ENCODE measurements at regions not wholly inside any gene's neighbourhood (a gene's known extent, or its start where the extent isn't known, plus 50 kb on each side); places are given as distances from the start of the nearest gene placed in this dataset.

DNA sequence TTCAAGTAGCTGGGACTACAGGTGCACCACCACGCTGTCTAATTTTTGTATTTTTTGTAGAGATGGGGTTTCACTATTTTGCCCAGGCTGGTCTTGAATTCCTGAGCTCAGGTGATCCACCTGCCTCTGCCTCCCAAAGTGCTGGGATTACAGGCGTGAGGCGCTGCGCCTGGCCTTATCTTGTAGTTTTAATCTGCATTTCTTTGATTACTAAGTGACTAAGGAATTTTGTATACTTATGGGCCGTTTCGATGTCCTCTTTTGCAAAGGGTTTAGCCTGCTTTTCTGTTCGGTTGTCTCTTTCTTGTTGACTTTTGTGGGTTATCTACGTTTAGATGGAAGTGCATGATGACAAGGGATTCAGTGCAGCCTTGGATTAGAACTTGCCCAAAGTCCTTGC is 500.6 kb downstream of the QKI start:
- DNase-seq (ENCODE audit: low read depth), result no peak

DNA sequence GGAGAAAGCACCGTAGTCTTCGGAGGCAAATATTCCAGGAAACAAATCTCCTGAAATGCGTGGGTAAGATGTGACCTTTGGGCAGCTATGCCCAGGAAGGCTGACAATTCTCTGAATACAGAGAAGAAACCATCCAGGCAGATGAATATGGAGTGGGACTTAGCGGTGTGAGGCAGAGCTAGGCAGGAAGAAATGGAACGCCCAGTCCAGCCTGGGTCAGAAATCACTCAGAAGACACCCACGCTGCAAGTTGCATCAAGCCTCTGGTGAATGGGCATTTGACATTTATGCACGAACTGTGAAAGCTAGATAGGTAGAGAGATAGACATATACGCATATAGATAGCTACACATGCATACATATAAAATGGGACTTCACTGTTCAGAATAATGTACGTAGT is 498.5 kb downstream of the QKI start:
- no peak for DNase-seq (ENCODE audit: low read depth)

DNA sequence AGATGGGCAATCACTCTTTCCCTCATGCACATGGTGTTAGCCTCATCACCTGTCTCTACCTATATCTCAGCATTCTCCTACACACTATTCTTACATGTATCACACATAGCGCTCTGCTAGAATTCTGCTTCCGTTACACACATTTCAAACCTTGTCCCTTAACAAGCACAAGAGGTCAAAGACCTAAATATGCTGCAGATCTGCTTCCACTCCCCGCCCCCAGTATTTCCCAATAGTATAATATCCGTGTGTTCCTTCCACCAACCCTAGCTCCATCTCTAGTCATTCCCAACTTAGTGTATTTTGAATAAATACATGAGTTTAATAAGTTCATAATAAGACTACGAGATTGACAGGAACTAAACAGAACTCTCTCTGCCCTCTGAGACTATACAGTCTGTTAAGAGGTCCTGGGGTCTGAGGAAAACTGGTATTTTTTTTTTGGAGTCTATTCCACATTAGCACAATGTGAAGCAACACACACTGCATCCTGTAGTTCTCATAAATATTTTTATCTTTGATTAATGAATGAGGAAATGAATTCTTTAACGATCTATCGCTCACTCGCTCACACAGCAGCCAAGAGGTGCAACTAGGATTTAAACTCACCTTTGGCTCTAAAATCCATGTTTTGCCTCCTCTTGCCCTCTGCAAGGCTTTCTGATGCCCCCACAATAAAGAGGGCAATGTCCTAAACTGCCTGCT is 491.6 kb downstream of the QKI start:
- DNase-seq (ENCODE audit: low read depth), result no peak

DNA sequence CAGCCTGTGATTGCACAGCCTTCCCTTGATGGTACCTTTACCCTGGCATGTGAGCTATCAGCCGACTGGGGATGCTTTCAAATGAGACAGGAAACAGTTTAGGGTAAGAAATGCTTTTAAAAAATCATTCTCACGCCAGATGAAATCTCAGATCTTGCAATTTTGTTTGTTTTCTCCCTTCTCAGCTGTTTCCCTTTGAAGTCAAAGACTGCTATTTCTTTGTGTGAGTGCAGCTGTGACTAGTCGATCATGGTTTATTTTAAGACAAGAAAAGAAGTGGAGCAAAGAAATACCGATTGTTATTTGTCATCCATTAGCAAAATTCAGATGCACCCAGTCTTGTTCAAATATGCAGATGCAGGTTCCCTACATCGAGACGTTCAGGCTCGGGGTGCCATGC is 489.7 kb downstream of the QKI start:
- no peak for DNase-seq (ENCODE audit: low read depth)

DNA sequence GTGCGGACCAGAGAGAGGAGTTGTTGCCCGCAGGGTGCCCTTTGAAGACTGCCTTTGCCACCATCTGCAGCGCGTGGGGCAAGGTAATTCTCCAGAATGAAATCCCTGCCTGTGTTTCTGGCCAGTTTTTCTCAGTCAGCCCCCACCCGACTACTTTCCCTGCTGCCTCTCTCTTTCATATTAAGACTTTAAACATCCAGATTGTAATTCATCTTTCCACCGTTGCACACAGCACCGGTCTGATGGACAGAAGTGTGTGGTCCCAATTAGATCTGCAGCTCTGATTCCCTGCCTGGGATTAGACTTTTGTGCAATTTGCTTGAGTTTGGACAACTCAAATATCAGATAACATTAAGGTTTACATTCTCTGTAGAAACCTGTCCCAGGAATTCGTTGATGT is 489.0 kb downstream of the QKI start:
- no peak for DNase-seq (ENCODE audit: low read depth)

DNA sequence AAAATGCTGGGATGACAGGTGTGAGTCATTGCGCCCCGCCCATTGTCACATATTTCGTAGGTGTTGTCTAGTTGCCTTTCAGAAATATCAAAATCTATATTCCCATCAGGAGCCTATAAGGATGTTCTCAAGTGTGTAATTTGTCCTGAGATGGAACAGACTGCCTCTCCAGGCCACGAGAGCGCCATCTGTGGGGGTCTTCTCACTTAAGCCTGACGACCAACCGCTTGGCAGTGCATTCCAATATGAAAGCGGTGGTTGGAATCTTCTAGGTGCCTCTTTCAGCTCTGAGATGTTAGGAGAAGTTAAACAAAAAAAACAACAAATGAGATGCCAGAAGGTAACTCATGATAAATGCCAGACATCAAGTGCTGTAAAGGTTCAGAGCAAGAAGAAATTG is 488.5 kb downstream of the QKI start:
- no peak for DNase-seq (ENCODE audit: low read depth)

DNA sequence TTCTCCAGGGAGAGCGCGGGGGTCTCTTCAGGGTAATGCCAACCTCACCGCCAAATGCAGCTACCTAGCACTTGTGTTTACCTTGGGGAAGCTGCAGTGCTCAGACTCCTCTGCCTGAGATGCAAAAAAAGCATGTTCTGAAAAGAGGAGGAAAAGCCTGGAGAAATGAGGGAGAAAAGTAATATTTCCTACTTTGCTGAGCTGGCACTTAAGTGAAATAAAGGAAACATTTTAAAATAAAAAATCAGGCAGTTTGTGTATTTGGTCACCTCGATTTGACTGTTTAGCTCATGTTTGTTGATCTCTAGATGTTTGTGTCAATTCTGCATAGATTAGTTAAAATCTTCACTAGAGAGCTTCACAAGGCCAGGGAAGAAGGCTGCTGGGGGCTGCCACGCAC is 487.2 kb downstream of the QKI start:
- DNase-seq (ENCODE audit: low read depth), result no peak

DNA sequence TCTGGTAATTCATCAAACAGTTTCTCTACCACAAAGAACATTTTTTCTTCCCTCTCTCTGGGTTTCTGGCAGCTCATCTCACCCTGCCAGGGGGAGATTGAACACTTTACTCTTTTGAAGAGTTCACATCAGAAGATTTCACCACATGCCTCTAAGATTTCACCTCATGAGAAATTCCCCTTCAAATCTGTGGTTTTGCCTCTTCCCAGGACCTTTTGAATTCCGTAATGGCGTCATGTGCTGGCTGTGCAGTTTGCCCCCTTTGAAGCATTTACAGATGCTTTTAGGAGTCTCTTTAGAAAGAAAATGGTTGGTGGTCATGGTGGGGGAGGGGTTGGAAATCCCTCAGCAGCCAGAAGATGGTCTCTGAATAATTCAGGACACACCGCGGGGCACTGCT is 486.1 kb downstream of the QKI start:
- no peak for DNase-seq (ENCODE audit: low read depth)

DNA sequence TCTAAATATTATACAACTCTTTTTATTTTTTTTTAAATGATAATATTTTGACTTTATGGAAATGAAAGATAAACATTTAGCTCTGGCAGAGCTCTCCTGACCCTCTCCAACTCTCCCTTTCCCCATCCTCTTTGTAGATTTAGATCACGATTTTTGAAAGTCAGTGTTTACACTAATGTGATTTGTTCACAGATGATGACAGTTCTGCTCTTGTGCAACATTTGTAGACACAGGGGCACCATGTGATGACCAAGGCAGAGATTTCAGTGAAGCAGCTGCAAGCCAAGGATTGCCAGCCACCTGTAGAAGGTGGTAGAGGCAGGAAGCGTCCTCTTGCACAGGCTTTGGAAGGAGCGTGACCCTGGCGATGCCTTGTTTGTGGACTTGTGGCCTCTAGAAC is 483.2 kb downstream of the QKI start:
- DNase-seq (ENCODE audit: low read depth), result no peak

DNA sequence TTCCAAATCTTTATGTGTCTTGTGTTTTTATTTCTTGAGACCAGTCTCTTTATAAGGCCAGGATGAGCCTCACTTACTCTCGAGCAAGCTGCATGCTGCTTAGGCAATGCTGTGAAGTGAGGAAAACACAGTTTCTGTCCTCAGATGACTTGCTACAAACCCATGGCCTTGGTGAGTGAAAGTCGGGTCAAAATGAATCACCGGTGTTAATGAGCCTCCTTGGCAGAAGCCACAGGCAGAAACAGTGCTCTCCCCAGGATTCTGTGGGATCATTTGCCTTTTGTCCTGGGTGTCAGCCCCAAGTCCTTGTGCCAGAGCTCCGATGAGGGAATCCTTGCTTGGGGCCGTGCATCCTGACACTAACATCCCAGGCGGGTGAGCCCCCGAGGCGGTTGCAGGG is 482.5 kb downstream of the QKI start:
- DNase-seq (ENCODE audit: low read depth), result no peak

DNA sequence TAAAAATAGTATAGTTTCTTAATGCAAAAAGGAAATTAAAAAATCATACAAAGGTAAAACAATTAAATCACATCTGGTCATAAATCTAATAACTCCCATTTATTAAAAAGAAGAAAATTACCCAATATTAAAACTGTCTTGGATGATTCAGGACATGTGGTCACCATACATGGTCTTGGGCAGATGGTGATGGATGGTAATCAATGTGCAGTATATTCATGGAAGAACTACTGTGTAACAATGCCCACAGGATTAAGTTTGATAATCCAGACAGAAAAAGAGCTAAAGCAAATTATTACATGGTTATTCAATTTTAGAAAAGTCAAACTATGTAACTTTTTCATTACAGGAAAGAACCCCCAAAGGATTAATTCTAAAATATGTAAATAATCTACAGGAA is 480.6 kb downstream of the QKI start:
- DNase-seq (ENCODE audit: low read depth), result no peak

DNA sequence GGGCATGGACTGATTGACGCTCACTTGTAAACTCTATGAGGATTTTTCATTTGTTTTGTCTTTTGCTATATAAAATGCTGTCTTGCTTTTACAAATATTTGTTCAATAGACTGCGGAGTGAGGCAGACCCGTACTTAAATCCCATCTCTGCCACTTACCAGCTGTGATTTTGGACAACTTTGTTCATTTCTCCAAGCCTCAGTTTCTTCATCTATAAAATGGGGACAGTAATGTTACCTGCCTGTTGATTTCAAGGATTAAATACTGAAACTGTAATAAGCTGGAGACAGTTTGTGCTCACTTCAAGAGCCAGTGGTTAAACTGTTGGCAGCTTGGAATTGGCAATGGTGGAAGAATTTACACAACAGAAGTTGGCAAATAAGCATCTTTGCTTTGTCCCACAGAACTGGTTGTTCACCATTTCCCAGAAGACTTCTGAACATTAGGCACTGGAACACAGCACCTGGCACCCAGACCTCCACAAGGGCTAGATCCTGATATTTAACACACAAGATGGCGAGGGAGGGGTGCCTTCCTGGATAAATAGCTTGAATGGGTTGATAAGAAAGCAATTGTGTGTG is 479.2 kb downstream of the QKI start:
- no peak for DNase-seq (ENCODE audit: low read depth)

DNA sequence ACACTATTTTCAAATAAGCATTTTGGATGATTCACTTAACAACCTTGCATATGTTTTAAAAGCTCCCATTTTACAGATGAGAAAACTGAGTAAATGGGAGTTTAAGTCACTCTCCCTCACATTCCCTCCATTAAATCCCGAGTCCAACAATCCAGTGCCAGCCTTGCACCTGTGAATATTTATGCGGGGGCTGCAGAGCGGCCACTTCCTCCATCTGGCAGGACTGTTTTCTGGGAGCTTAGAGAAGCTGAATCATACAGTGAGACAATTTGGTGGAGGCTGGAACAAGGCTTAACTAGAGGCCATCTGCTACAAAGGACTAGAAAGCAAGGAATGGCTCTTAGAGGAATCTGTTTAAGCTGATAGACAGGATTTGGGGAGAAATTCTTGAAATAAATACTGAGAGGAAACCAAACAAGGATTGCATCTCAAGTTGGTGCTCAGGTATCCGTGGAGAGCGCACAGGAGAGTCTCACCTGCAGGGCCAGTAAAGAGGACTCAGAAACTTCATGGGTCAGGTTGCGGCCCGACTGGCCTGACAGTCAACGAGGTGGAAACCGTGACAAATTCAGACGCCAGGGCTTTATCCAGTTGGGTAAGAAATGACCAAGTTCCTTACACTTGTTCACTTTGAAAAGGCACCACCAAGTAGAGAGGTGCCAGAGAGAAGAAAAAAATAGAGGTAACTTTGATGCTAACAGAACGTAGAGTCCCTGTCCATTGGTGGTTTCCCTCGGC is 478.5 kb downstream of the QKI start:
- no peak for DNase-seq (ENCODE audit: low read depth)

DNA sequence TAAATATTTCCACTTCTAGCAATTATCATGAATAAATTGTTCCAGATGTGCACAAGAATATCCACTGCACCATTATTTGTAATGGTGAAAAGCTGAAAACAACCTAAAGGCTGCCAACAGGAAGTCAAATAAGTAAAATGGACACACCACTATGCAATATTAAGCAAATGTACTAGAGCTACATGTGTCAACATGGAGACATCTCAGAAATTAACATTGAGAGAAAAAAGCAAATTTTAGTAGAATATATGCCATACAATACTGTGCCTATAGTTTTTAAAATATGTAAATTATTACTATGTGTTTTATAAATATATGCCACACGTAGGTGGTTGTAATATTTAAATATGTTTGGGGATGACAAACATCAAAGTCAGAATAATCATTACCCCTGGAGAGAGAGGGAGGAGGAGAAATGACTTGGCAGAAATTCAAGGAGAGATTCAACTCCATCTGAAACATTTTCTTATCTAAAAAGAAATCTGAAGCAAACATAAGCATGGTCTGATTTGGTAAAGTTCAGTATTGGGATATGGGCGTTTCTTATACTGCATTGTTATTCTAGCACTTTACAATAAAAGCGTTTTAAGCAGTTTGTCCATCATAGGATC is 475.5 kb downstream of the QKI start:
- DNase-seq (ENCODE audit: low read depth), result no peak

DNA sequence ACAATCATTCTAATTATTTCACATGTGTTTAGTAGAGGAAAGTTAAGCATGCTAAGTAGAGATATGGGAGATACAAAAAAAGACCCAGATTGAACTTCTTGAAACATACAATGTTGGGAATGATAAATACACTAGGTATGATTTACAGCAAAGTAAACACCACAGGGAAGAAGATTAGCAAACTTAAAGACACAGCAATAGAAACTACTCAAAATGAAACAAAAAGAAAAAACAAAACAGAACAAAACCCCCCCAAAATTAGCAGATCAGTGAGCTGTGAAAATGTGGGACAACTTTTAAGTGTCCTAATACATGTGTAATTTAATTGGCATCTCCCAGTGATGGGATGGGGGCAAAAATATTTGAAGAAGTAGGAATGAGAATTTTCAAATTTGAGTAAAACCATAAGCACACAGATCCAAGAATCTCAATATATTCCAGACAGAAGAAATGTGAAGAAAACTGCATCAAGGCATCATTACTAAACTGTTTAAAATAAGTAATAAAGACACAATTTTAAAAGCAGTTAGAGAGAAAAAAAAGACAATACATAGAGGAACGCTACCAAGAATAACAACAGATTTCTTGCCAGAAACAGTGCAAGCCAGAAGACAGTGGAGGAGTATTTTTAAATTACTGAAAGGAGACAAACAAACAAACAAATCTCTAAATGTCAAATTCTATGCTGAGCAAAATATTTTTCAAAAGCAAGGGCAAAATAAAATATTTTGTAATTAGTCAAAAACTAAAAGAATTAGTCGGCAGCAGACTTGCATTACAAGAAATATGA is 473.7 kb downstream of the QKI start:
- no peak for DNase-seq (ENCODE audit: low read depth)

DNA sequence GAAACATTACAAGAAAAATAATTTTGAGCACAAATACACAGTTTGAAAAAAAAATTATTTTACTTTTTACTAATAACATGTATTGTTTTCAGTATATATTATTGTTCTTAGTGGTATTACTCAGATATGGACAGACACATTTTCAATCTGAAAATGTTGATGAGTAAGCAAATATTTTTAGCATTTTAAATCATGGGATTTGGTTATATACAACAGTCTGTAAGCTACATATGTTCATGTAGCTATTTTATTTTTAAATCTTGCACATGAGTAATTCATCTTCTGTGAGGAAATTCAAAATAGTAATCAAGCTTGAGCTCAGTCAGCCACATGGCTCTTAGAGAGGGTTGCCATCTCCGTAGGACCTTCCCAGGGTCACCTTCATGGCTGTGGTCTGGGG is 471.9 kb downstream of the QKI start:
- no peak for DNase-seq (ENCODE audit: low read depth)

DNA sequence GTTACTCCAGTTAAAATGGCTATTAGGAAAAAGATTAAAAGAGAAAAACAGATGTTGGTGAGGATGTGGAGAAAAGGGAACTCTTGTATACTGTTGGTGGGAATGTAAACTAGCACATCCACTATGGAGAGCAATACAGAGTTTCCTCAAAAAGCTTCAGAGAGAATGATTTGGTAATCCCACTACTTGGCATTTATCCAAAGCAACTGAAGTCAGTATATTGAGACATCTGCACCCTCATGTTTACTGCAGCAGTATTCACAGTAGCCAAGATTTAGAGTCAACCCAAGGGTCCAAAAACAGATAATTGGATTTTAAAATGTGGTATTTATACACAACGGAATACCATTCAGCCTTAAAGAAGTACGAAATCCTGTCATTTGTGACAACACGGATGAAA is 469.5 kb downstream of the QKI start:
- no peak for DNase-seq (ENCODE audit: low read depth)

DNA sequence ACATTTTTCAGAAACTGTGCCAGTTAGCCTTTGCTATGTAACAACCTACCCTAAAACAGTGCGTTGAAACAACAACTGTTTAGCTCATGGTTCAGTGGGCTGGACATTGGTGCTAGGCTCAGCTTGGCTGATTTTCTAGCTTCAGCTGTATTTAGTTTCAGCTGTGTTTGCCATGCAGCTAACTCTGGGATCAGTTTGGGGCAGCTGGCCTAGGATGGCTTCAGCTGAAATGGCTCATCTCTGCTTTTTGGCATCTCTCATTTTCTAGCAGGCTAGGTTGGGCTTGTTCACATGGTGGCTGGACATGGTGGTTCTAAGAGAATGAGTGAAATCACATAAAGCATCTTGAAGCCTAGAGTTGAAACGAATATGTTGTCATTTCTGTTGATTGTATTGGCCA is 464.2 kb downstream of the QKI start:
- no peak for DNase-seq (ENCODE audit: low read depth)

DNA sequence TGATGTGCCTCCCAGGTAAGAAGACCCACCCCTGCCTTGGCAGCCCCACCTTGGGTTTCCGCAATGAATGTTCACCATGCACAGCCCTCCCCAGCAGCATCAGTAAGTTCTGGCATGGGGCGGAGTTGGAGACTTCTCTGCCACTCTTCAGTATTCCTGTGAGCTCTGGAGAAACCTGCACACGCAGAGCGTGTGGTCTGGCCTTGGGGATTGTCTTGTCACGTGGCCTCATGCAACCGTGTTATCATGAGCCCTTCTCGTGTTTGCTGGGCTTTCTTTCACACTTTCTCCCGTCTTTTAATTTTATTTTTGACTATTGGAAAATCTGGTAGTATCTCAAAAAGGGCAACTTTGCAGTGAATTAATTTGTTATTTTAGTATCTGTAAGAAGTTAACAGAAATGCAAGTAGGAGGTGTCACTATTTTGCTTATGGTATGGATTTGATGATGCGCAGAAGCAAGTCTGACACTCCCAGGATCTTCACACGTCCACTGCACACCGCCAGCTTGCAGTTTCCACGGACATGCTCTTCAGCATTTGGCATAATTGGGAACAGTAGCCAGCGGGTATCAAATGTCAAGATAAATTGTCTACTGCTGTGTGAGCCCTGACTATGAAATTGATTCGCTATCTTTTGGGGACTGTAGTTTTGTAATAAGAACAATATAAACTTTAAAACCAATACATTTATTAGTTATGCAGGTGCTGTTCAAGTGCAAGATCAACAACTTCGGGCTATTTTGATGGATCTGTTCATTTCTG is 463.5 kb downstream of the QKI start:
- DNase-seq (ENCODE audit: low read depth), result no peak

DNA sequence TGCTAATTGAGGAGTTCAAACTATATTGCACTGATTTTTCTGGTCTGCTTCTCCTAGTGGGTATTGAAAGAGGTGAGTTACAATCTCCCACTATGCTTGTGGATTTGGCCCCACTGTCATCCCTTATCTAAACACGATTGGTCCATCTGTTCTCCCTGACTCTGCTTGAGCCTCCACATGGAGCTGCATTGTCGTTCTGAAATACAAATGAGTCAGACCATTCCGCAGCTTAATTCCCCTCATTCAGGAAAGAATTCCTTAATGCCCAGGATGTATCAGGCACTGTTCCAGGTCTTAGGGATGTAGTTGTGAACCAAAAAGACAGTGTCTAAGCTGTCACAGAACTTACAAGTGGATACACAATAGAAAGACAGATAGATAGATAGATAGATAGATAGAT is 461.9 kb downstream of the QKI start:
- DNase-seq (ENCODE audit: low read depth), result no peak

DNA sequence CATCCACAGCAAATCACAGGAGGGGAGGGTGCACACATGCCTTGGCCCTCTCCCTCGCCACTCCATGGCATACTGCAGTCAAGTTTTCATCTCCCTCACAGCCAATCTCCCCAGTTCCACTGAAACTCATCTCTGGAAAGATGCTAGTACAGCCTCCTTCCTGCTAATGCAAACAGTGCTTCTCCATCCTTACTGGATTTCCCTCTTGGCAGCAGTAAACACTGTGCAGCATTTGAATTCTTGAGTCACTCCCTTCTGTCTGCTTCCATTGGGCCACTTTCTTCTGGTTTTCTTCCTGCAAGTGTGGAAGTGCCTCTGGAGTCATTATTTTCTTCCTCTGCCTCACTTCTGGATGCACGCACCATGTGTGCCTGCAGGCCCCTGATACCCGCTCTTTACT is 460.3 kb downstream of the QKI start:
- no peak for DNase-seq (ENCODE audit: low read depth)

DNA sequence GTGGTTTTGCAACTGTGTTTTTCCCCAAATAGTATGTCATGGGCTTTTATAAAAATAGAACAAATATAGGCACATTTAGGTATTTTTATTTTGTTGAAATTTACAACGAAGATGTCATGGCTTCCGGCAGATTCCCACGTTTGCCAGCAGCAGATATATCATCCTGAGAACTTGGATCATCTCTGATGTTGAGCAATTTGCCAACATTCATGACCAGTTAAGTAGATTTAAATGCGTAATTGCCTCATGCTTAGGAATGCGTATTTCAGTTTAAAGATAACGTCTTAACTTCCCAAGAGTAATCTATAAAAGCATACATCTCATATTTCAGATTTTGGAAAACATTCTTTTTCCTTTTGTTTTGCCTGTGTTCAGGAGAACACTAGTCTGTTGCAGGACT is 457.8 kb downstream of the QKI start:
- no peak for DNase-seq (ENCODE audit: low read depth)

Measured in T-helper 22 cell (primary cell).